K562 (cell line): ENCODE measurements at regions not wholly inside any gene's neighbourhood (a gene's known extent, or its start where the extent isn't known, plus 50 kb on each side); places are given as distances from the start of the nearest gene placed in this dataset.

Experiments used
- ATAC-seq: fragments of 200-7000 bp; cut with Tn5 transposase; 3 replicates; pipeline ENCODE4 v1.9.1; 2020; ENCODE audit warnings: moderate library complexity
- BruUV-seq: library from RNA; stranded (reverse); fragments of 400-500 nt; replicated peaks from 2 replicates; lab custom pipeline; 2021; lab: Mats Ljungman, UMichigan
- CTCF ChIA-PET: fragments of 300-600 bp; formaldehyde crosslinking; extraction: SDS; loops from one replicate; lab custom pipeline; 2021; ENCODE audit warnings: low intra/inter-chr PET ratio; lab: Yijun Ruan, JAX
- POLR2A ChIA-PET: fragments of 300-600, 350-650 bp; sonication (Branson Sonifier 250); formaldehyde crosslinking; extraction: SDS; loops from one replicate; lab custom pipeline; 2021; ENCODE audit warnings: antibody characterized with exemption, inconsistent platforms; lab: Yijun Ruan, JAX
- DNase-seq, 4 experiments: peaks; one replicate each; pipeline versions ENCODE4 v3.0.0 to v3.0.0-alpha.2; 2011 to 2018; ENCODE audit warnings: low spot score in 3 of 4, mixed read lengths in 3 of 4; ENCODE audit errors: extremely low read depth in 1 of 4
- FAIRE-seq: peaks from 2 replicates; lab custom pipeline; 2011; peaks lifted over from hg19 to GRCh38; lab: Jason Lieb, UNC
- H2AFZ ChIP-seq: 2 replicates; pipeline ENCODE4 v1.6.0; 2011; ENCODE audit warnings: low read depth, low read length, control low read depth, inconsistent platforms
- H3K27ac ChIP-seq: fragments of 200-600 bp; 3 replicates; pipeline ENCODE4 v1.8.0; 2011; ENCODE audit warnings: low read depth, mild to moderate bottlenecking, control low read depth, inconsistent platforms, low read length, moderate library complexity, mixed read lengths; ENCODE audit errors: extremely low read depth
- H3K27me3 ChIP-seq, 2 experiments: fragments of 300-600 bp in 1 of 2; 2 replicates in 1 of 2; 3 replicates in 1 of 2; pipeline versions ENCODE4 v1.6.0 to v1.8.0; 2011; ENCODE audit warnings: inconsistent platforms in 2 of 2, low read length in 2 of 2, mild to moderate bottlenecking in 1 of 2, mixed read lengths in 1 of 2, moderate library complexity in 1 of 2; ENCODE audit not compliant: control insufficient read depth in 2 of 2, insufficient read depth in 2 of 2
- H3K36me3 ChIP-seq: fragments of 300-600 bp; 3 replicates; pipeline ENCODE4 v1.8.0; 2011; ENCODE audit warnings: mild to moderate bottlenecking, low read length, inconsistent platforms; ENCODE audit not compliant: control insufficient read depth, insufficient read depth
- H3K4me1 ChIP-seq, 2 experiments: fragments of 200-600 bp in 1 of 2; replicated peaks in 1 of 2; 2 replicates in 1 of 2; 3 replicates in 1 of 2; pipeline versions ENCODE4 v1.5.1 to v1.8.0; 2011; ENCODE audit warnings: inconsistent platforms in 2 of 2, low read length in 2 of 2, mild to moderate bottlenecking in 1 of 2, mixed read lengths in 1 of 2, moderate library complexity in 1 of 2; ENCODE audit not compliant: control insufficient read depth in 2 of 2, insufficient read depth in 2 of 2
- H3K4me2 ChIP-seq: 2 replicates; pipeline ENCODE4 v1.6.1; 2011; ENCODE audit warnings: low read length, control low read depth, inconsistent platforms, mixed read lengths; ENCODE audit not compliant: insufficient read depth
- H3K4me3 ChIP-seq: fragments of 200-600 bp; sonication (generic), shearing (Covaris generic); 2 replicates; pipeline ENCODE4 v1.5.1; 2016; ENCODE audit warnings: control low read depth, inconsistent platforms
- H3K79me2 ChIP-seq: fragments of 200-600 bp; 3 replicates; pipeline ENCODE4 v1.8.0; 2011; ENCODE audit warnings: low read length, inconsistent platforms; ENCODE audit not compliant: control insufficient read depth, insufficient read depth
- H3K9ac ChIP-seq, 2 experiments: 2 replicates each; pipeline versions ENCODE4 v1.6.0 to v1.6.1; 2011; ENCODE audit warnings: low read depth in 2 of 2, low read length in 2 of 2, control low read depth in 1 of 2, inconsistent platforms in 1 of 2, mild to moderate bottlenecking in 1 of 2, mixed read lengths in 1 of 2; ENCODE audit not compliant: insufficient read depth in 1 of 2
- H3K9me1 ChIP-seq: one replicate; pipeline ENCODE4 v1.6.0; 2011; ENCODE audit warnings: inconsistent platforms, mild to moderate bottlenecking, low read length, moderate library complexity; ENCODE audit not compliant: control insufficient read depth, insufficient read depth
- H3K9me3 ChIP-seq: replicated peaks from 2 replicates; pipeline ENCODE4 v1.5.1; 2011; ENCODE audit warnings: low read depth, low read length, inconsistent platforms; ENCODE audit not compliant: control insufficient read depth, insufficient read depth
- H4K20me1 ChIP-seq: replicated peaks from 2 replicates; pipeline ENCODE4 v1.6.1; 2011; ENCODE audit warnings: low read length, inconsistent platforms, mixed read lengths; ENCODE audit not compliant: control insufficient read depth, insufficient read depth
- FOXJ2 ChIP-seq: fragments of 200-800 bp; sonication (Bioruptor generic); IDR thresholded peaks from 2 replicates; pipeline ENCODE4 v1.6.1; 2016; ENCODE audit warnings: missing genetic modification characterization, missing compliant biosample characterization
- HNRNPK ChIP-seq: fragments of 200-400 bp; formaldehyde crosslinking; IDR thresholded peaks from one replicate; pipeline ENCODE4 v1.6.1; 2018; ENCODE audit warnings: mild to moderate bottlenecking, low read depth, low read length; ENCODE audit not compliant: poor library complexity, severe bottlenecking
- MXI1 ChIP-seq: IDR thresholded peaks from 2 replicates; pipeline ENCODE4 v1.6.1; 2011; ENCODE audit warnings: low read depth, mild to moderate bottlenecking, improper control_type of control experiment, low read length
- MYNN ChIP-seq, 2 experiments: sonication (generic); formaldehyde crosslinking in 1 of 2; IDR thresholded peaks; 2 replicates each; pipeline versions ENCODE4 v1.5.0 to v1.6.1; 2016 to 2020; ENCODE audit warnings: antibody characterized with exemption in 1 of 2, missing genetic modification reagents in 1 of 2
- NEUROD1 ChIP-seq: fragments of 150-350 bp; IDR thresholded peaks from 2 replicates; pipeline ENCODE4 v1.6.1; 2014; ENCODE audit warnings: borderline replicate concordance, low read length, low read depth; ENCODE audit not compliant: partially characterized antibody
- NKRF ChIP-seq: fragments of 450-650 bp; IDR thresholded peaks from 2 replicates; pipeline ENCODE4 v1.6.1; 2016; ENCODE audit warnings: borderline replicate concordance
- PHF8 ChIP-seq: fragments of 200-600 bp; sonication (generic); IDR thresholded peaks from 2 replicates; pipeline ENCODE4 v1.6.1; 2012; ENCODE audit warnings: mixed run types, mild to moderate bottlenecking, inconsistent platforms, low read length, moderate library complexity, borderline replicate concordance
- PML ChIP-seq: IDR thresholded peaks from 2 replicates; pipeline ENCODE4 v1.6.1; 2012; ENCODE audit warnings: low read length, inconsistent platforms
- PYGO2 ChIP-seq: fragments of 450-650 bp; IDR thresholded peaks from 2 replicates; pipeline ENCODE4 v1.6.1; 2016; ENCODE audit warnings: mild to moderate bottlenecking, missing genetic modification characterization, moderate library complexity, missing compliant biosample characterization
- RNF2 ChIP-seq: sonication (generic); IDR thresholded peaks from 2 replicates; pipeline ENCODE4 v1.6.1; 2016
- SMARCE1 ChIP-seq: fragments of 450-650 bp; IDR thresholded peaks from 2 replicates; pipeline ENCODE4 v1.7.1; 2016; ENCODE audit warnings: mild to moderate bottlenecking
- SPI1 ChIP-seq: IDR thresholded peaks from 2 replicates; pipeline ENCODE4 v1.6.1; 2011; ENCODE audit warnings: low read depth, low read length, control low read depth, borderline replicate concordance
- ZNF395 ChIP-seq: fragments of 200-800 bp; sonication (Bioruptor generic); IDR thresholded peaks from 2 replicates; pipeline ENCODE4 v1.6.1; 2017; ENCODE audit warnings: missing genetic modification characterization, missing compliant biosample characterization
- ZNF644 ChIP-seq: fragments of 200-800 bp; sonication (Bioruptor generic); IDR thresholded peaks from 2 replicates; pipeline ENCODE4 v1.6.1; 2016; ENCODE audit warnings: low read depth, missing genetic modification characterization, missing compliant biosample characterization
- WGBS: fragments of 100-300 bp; shearing (Covaris generic); methylation state at CpG from one replicate; pipeline ENCODE4 v1.1.6; 2016; ENCODE audit warnings: low coverage, mixed read lengths; ENCODE audit not compliant: insufficient coverage; ENCODE audit errors: missing lambda C conversion rate; 5-methylcytosine and 5-hydroxymethylcytosine counted together
- in situ Hi-C: fragments of 300-500 bp; cut with MboI; formaldehyde crosslinking; loops from 4 replicates; pipeline ENCODE4 v1.15.0; 2018; ENCODE audit warnings: inconsistent platforms, mixed read lengths
- intact Hi-C: fragments of 100-400 bp; cut with micrococcal nuclease; formaldehyde crosslinking; loops from 2 replicates; pipeline ENCODE4 v1.14.2; 2022

GRCh38 chr5:167629634-167630033 is 661.8 kb upstream of the WWC1 start (continued):
- TF ChIP-seq FOXJ2 (tag), result no peak

- ChIA-PET POLR2A (no interaction called here), CTCF (no interaction called here)
- no TSS peak for BruUV-seq
- no peak overlapping the region for H3K9ac ChIP-seq
- WGBS, result under 1% methylated on average over 7 of the region's 7 CpGs
- H3K4me2 ChIP-seq, result no peak overlapping the region
- H3K27ac ChIP-seq, result no peak overlapping the region
- H3K4me1 ChIP-seq, result no peaks in the 10 kb centered on the region
- H3K36me3 ChIP-seq, result no peaks in the 10 kb centered on the region
- no peak overlapping the region for H3K4me3 ChIP-seq
- no peak for DNase-seq
- no peaks in the 10 kb centered on the region for H4K20me1 ChIP-seq
- intact Hi-C loops (no loop called here), in situ Hi-C loops (no loop called here)
- H3K9me3 ChIP-seq, result no peaks in the 10 kb centered on the region
- no peak for ATAC-seq
- H3K79me2 ChIP-seq, result no peaks in the 10 kb centered on the region
- no peak overlapping the region for H2AFZ ChIP-seq
- TF ChIP-seq HNRNPK (no peak), PML (no peak), MYNN (IDR thresholded peaks at IDR 0.05) (no peak), MYNN (CRISPR knock-in tag; IDR thresholded peaks at IDR 0.05) (no peak), RNF2 (no peak), ZNF395 (CRISPR knock-in tag) (no peak), PHF8 (no peak), NKRF (no peak), SMARCE1 (no peak), MXI1 (no peak), NEUROD1 (no peak), PYGO2 (tag) (no peak), SPI1 (no peak), ZNF644 (tag) (no peak)
- no peaks in the 10 kb centered on the region for H3K27me3 ChIP-seq
- no peaks in the 10 kb centered on the region for H3K9me1 ChIP-seq
- FAIRE-seq, result no peak
Measured at GRCh38 chr5:167631191-167631590, 660.3 kb upstream of the WWC1 start.
